PC-9 (cell line): ENCODE measurements at regions not wholly inside any gene's neighbourhood (a gene's known extent, or its start where the extent isn't known, plus 50 kb on each side); places are given as distances from the start of the nearest gene placed in this dataset.
A peak's percentile ranks its signal among the peaks of the same experiment; 100 is the strongest.
"Not testable (repeated sequence)": the region's sequence is repeated elsewhere in the genome, so short reads cannot be mapped to it uniquely, and the experiment has no call there.

Source experiments
- BruUV-seq: library from RNA; stranded (reverse); fragments of 400-500 nt; replicated peaks from 2 replicates; lab custom pipeline; 2021; lab: Mats Ljungman, UMichigan
- CTCF ChIA-PET: fragments of 300-600 bp; sonication (Branson Sonifier 250); formaldehyde crosslinking; loops from one replicate; lab custom pipeline; 2022; ENCODE audit warnings: antibody characterized with exemption; lab: Charles Lee
- POLR2A ChIA-PET: fragments of 300-600 bp; sonication (Branson Sonifier 250); formaldehyde crosslinking; loops from one replicate; lab custom pipeline; 2022; ENCODE audit warnings: antibody characterized with exemption; ENCODE audit not compliant: unreplicated experiment; lab: Charles Lee
- DNase-seq, 2 experiments: peaks; one replicate each; pipeline versions ENCODE4 v3.0.0 to v3.0.0-alpha.2; 2015 to 2022; ENCODE audit warnings: mixed read lengths in 1 of 2
- H2AFZ ChIP-seq: fragments of 200-600 bp; sonication (generic); 2 replicates; pipeline ENCODE4 v1.8.1; 2017; ENCODE audit warnings: antibody characterized with exemption
- H3F3A ChIP-seq: fragments of 200-600 bp; sonication (generic); 2 replicates; pipeline ENCODE4 v1.8.1; 2017; ENCODE audit warnings: antibody characterized with exemption, mild to moderate bottlenecking, low read depth; ENCODE audit not compliant: insufficient read depth
- H3K27ac ChIP-seq: fragments of 200-600 bp; sonication (generic); 2 replicates; pipeline ENCODE4 v1.6.1; 2016; ENCODE audit warnings: mixed run types
- H3K27me3 ChIP-seq: fragments of 200-600 bp; sonication (generic); 2 replicates; pipeline ENCODE4 v1.6.1; 2016; ENCODE audit warnings: low read depth, mixed run types; ENCODE audit not compliant: insufficient read depth
- H3K36me3 ChIP-seq: fragments of 200-600 bp; sonication (generic); 2 replicates; pipeline ENCODE4 v1.6.1; 2016; ENCODE audit warnings: low read depth, mixed run types
- H3K4me1 ChIP-seq: fragments of 200-600 bp; sonication (generic); replicated peaks from 2 replicates; pipeline ENCODE4 v1.6.1; 2016; ENCODE audit warnings: mixed run types; ENCODE audit not compliant: insufficient read depth
- H3K4me2 ChIP-seq: fragments of 200-600 bp; sonication (generic); 2 replicates; pipeline ENCODE4 v1.6.1; 2017; ENCODE audit warnings: mixed run types
- H3K4me3 ChIP-seq: fragments of 200-600 bp; sonication (generic); 2 replicates; pipeline ENCODE4 v1.6.1; 2016; ENCODE audit warnings: mixed run types
- H3K79me2 ChIP-seq: fragments of 200-600 bp; sonication (generic); 2 replicates; pipeline ENCODE4 v1.6.1; 2017; ENCODE audit warnings: low read depth, mixed run types
- H3K9me2 ChIP-seq: fragments of 200-600 bp; sonication (generic); 2 replicates; pipeline ENCODE4 v1.8.1; 2017; ENCODE audit warnings: mild to moderate bottlenecking; ENCODE audit not compliant: insufficient read depth
- H3K9me3 ChIP-seq: fragments of 200-600 bp; sonication (generic); 2 replicates; pipeline ENCODE4 v1.8.1; 2016; ENCODE audit warnings: low read depth; ENCODE audit not compliant: insufficient read depth
- H4K20me1 ChIP-seq: fragments of 200-600 bp; sonication (generic); 2 replicates; pipeline ENCODE4 v1.8.1; 2017; ENCODE audit not compliant: insufficient read depth
- CTCF ChIP-seq: fragments of 200-600 bp; sonication (generic); conservative IDR thresholded peaks from 2 replicates; pipeline ENCODE4 v1.6.1; 2017; ENCODE audit warnings: mixed run types, antibody characterized with exemption, mild to moderate bottlenecking, moderate library complexity
- EZH2 ChIP-seq: fragments of 200-600 bp; sonication (generic); IDR thresholded peaks from 2 replicates; pipeline ENCODE4 v1.8.0; 2017; ENCODE audit warnings: antibody characterized with exemption, low read depth
- intact Hi-C: fragments of 100-400 bp; cut with micrococcal nuclease; formaldehyde crosslinking; loops from one replicate; pipeline ENCODE4 v1.10.0; 2022; ENCODE audit not compliant: unreplicated experiment

GRCh38 chr2:185583058-185583816 lies 155.4 kb upstream of the FSIP2 start:
- TF ChIP-seq EZH2 (no peak), CTCF (no peak)
- intact Hi-C loops, result no loop called here
- Histone ChIP-seq H3K27ac (peak overlapping the region; percentile 46; the same call in 1 of the 2 replicates), H2AFZ (no peak overlapping the region), H3K4me1 (peaks cover 9% of the 10 kb centered on the region; the same call in 1 of the 2 replicates), H3F3A (no peaks in the 10 kb centered on the region), H3K27me3 (no peaks in the 10 kb centered on the region), H3K4me3 (no peak overlapping the region), H4K20me1 (no peaks in the 10 kb centered on the region), H3K36me3 (no peaks in the 10 kb centered on the region), H3K9me3 (no peaks in the 10 kb centered on the region; the same call in 1 of the 2 replicates), H3K79me2 (no peaks in the 10 kb centered on the region), H3K4me2 (peak overlapping the region; percentile 38; the same call in 1 of the 2 replicates), H3K9me2 (no peaks in the 10 kb centered on the region)
- peak; percentile 73 to 83 for DNase-seq
- no TSS peak for BruUV-seq
- ChIA-PET POLR2A (interaction anchor here (0.6 kb wide), 1 partner anchor 216 kb away, joined by 5 read pairs; no protein-coding TSS in a partner anchor), CTCF (no interaction called here)

GRCh38 chr2:185585165-185585564 lies 153.4 kb upstream of the FSIP2 start:
- POLR2A ChIA-PET, result not testable (repeated sequence)

GRCh38 chr2:185591276-185591675 lies 147.3 kb upstream of the FSIP2 start:
- H3K9me2 ChIP-seq, H4K20me1 ChIP-seq, POLR2A ChIA-PET, H3K4me1 ChIP-seq, H3K4me3 ChIP-seq, H2AFZ ChIP-seq, H3K9me3 ChIP-seq, CTCF ChIA-PET, H3K4me2 ChIP-seq, H3F3A ChIP-seq, DNase-seq, H3K27ac ChIP-seq, H3K36me3 ChIP-seq, intact Hi-C loops, BruUV-seq, H3K27me3 ChIP-seq, H3K79me2 ChIP-seq: not testable (repeated sequence)

More at GRCh38 chr2:185585165-185585564, 153.4 kb upstream of the FSIP2 start:
- H3K4me1 ChIP-seq, H3K4me3 ChIP-seq, H3K27ac ChIP-seq, H3K79me2 ChIP-seq, H4K20me1 ChIP-seq, DNase-seq, H3K27me3 ChIP-seq, H2AFZ ChIP-seq, H3F3A ChIP-seq, H3K4me2 ChIP-seq, H3K36me3 ChIP-seq, CTCF ChIA-PET, intact Hi-C loops, BruUV-seq, H3K9me2 ChIP-seq, H3K9me3 ChIP-seq: not testable (repeated sequence)

GRCh38 chr2:185607945-185608344 lies 130.7 kb upstream of the FSIP2 start:
- intact Hi-C loops, result no loop called here
- CTCF ChIA-PET, result no interaction called here
- H3K27me3 ChIP-seq, result no peaks in the 10 kb centered on the region

More at GRCh38 chr2:185607945-185608344, 130.7 kb upstream of the FSIP2 start:
- no peak for DNase-seq
- Histone ChIP-seq H3K9me2 (no peaks in the 10 kb centered on the region), H3K4me2 (no peak overlapping the region), H3K9me3 (no peaks in the 10 kb centered on the region), H4K20me1 (no peaks in the 10 kb centered on the region), H3K4me3 (no peak overlapping the region), H3K4me1 (no peaks in the 10 kb centered on the region), H3K36me3 (no peaks in the 10 kb centered on the region), H3K79me2 (no peaks in the 10 kb centered on the region), H3K27ac (no peak overlapping the region), H2AFZ (no peak overlapping the region), H3F3A (no peaks in the 10 kb centered on the region)
- POLR2A ChIA-PET, result no interaction called here
- TF ChIP-seq CTCF (no peak), EZH2 (no peak)
- no TSS peak for BruUV-seq
